ENCODE measurements at regions not wholly inside any gene's neighbourhood (a gene's known extent, or its start where the extent isn't known, plus 50 kb on each side); places are given as distances from the start of the nearest gene placed in this dataset.
A peak's percentile ranks its signal among the peaks of the same experiment; 100 is the strongest.

DNA sequence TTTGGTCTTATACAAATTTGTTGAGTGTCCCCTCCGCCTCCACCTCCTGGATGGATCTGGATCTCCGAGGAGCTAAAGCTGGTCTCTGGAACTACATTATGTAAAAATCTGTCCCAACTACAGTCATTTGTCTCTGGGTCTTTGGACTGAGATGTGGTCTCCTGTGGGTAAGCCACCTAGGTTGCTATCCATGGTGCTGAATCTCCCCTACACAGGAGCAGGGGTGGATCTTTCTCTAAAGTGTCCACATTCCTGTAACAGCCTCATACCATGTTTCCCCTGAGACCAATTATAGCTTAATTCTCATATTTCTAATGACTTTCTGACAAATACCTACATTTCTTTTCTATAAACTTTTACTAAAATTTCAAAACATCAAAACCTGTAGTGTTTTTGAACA, 625.8 kb downstream of the TAFA4 start:
- DNase-seq (ENCODE audit: low read depth) = peak; percentile 1

DNA sequence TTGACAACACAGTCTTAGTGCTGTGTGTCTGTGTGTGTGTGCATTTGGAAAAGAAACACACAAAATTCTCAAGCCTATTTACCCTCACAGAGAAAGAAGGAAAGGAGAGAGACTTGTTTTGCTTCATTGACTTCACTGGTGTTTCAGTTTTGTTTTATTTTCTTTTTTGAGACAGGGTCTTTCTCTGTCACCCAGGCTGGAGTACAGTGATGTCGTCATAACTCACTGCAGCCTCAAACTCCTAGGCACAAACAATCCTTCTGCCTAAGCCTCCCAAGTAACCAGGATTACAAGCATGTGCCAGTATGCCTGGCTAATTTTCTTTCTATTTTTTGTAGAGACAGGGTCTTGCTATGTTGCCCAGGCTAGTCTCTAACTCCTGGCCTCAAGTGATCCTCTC, 636.9 kb downstream of the TAFA4 start:
- no peak for DNase-seq (ENCODE audit: low read depth)

DNA sequence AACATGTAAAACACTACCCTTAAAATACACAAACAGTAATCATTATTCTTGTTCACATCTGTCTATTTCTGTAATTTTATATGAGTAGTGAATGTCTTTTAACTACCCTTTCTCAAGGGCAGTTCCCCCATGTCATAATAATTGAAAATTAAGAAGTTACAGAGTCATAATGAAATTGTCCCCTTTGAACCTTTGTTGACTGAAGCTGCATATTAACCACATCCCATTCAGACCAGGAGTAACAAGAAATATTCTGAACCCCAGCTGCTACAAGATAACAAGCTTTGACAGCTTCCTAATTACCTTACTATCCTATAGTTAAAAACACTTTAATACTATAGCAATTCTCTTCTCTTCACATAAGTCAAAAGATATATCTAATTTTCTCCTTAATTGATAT, 635.9 kb upstream of the SUCLG2 start:
- no peak for DNase-seq (ENCODE audit: low read depth)

DNA sequence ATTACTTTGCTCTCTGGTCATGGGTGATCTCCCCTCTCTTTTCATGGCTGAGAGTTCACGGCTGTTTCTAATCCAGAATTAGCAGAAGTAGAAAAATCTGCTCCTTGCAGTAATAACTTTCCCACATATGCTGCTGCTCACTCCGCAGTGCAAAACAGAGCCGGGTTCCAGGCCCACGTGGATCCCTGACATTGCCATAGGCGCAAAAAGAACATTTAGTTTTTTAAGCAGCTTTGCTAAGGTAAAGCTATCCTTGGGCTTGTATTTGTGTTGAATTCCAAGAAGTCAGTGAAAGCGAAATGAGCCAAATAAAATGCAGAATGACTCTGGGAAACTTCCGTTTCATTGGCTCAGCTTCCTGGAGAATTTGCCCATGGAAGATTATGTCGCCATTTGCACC, 633.7 kb upstream of the SUCLG2 start:
- no peak for DNase-seq (ENCODE audit: low read depth)

DNA sequence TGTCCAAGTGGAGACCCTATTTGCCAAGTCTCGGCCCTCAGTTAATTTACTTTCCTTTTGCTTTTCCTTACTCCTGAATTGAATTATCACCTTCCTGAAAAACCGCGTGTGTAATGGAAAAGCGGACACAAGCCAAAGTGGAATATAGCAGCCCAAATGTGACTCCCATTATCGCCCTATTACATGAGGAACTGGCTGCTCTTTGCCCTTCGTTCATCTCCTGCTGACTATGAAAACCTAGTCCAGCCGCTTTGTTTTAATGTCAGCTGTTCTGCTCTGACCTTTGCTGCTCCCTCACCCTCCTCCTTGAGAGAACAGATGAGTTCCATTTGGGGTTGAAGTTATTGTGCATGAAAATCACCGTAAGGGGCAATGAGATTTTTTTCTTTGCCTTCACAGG, 632.7 kb upstream of the SUCLG2 start:
- DNase-seq (ENCODE audit: low read depth) = no peak

DNA sequence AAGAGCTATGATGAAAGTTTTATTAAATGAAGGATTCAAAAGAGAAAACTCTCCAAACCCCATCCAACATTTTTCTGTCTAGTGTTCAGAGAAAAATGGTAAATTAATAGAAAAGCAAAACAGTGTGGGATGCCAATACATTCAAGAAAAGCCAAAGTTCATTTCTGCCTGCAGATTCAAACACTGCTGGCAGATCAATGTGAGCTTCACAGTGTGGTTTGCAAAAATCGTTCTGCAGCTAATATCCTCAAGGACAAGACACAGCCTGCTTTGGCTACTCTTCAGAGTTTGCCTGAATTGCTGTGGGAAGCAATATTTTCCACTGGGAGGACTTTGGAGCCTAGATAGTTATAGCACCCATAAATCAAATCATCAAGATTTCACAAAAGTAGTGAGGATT, 619.9 kb upstream of the SUCLG2 start:
- no peak for DNase-seq (ENCODE audit: low read depth)

DNA sequence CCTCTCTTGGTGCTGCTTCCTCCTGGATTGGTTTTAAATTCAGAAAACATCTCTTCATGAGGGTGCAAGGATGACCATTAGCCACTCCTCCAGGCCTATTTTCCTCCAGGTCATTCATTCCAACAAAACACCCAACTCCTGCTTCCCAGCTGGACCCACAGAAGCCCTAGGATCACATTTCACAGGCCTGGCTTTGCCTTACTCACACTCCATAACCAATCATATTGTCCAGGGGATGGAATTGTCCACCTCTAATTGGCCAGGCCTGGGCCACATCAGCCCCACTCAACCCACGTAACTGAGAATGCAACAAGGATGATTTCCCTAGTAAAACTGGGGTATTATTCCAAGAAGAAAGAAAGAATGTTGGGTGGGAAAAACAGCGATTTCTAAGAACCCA, 616.7 kb upstream of the SUCLG2 start:
- no peak for DNase-seq (ENCODE audit: low read depth)

DNA sequence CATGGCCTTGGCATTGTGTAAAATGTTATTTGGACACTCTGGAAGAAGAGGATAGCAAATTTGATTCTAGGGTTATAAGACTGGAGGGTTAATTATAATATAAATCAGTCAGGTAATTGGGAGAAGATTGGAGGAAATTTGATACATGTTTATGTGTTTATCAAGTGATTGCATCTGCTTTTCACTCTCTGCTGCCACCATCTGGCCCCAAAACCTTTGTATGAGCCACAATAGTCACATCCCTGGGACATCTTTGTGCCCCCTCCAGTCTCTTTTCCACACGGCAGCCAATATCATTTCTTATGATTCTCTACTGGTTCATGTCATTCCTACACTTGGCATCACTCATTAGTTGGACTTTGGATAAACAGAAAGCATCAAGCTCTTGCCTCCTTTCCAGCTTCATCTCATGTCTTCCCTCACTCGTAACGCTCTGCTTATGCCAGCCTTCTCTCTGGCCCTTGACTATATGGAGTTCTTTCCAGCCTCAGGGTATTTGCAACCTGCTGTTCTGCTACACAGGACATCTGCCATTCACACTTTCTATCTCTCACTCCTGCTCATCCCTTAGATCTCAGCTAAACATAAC, 602.3 kb upstream of the SUCLG2 start:
- DNase-seq (ENCODE audit: low read depth) = no peak

DNA sequence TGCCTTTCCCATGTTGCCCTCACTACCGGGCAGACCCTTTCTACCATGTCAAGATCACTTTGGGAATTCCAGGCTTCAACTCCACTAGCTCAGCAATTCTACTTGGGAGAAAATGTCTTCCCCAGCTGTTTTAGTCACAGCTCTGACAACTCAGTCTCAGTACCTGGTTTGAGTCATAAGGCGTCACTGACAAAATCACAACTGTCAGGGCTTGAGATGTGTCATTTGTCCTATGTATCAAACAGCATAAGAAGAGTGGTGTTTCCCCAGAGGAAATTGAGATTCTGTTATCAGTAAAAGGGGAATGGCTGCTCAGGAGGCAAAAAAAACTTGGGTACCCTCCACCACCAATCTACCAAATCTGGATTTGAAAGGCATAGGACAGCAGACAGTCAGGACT, 594.9 kb upstream of the SUCLG2 start:
- DNase-seq (ENCODE audit: low read depth) = no peak

DNA sequence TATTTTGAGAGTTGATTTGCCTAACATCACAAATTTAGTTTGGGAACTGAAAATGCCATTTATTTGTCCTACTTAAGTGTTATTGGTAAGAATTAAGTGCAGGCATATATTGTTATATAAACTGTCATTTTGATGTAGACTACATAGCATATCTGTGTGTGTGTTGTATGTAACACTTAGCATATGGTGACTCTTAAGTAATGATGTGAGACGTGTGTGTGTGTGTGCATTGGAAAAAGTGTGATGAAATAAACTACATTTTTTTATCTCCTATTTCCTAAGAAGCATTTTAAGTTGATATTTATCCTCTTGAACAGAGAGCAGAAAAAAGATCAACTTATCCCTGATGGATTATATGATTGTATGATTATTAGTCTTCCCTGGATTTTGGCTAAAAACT, 588.2 kb upstream of the SUCLG2 start:
- DNase-seq (ENCODE audit: low read depth) = no peak

DNA sequence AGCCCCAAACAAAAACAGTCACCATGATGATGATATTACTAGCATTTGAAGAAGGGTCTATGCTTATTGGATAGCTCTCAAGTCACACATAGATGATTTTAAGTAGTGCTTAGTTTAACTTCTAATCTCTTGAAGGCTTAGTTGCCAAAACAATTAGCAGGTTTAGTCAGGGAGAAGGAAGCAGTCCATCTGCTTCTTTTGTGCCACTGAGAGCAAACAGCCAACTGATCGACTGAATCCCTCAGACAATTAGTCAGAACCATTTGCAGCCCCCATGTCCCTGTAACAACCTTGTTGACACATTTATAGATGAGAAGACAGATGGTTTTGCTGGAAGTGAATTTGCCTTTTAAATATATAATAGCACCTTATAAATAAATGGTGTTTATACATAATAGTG, 585.1 kb upstream of the SUCLG2 start:
- DNase-seq (ENCODE audit: low read depth) = no peak

DNA sequence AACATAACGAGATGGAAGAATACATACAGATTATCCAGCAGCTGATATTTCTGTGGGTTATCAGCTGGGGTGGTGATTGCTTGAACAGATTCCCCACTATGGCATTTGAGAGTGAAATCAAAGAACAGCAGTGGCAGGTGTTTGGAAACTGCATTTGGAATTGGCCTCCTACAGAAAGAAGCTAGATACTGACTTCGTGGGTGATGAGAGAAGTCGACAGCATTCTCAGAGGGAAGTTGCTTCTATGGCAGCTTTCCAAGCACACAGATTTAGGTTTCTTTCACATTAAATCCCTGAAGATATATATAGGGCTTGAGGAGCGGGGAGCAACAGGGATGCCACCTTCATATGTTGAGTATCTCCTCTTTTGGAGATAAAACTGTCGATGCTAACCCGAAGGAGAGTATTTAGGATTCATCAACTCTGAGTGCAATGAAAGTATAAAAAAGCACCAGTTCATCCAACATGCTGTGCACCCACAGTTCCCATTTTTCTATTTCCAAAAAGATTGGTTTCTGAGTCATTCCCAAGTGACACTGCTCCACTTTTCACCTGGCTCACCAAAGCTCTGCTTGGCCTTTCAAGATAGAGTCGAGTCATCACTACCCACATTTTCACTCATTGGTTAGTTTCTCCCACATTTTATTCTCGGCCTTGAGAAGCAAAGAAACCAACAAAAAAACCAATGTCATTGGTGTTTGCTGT, 579.8 kb upstream of the SUCLG2 start:
- DNase-seq (ENCODE audit: low read depth) = no peak

DNA sequence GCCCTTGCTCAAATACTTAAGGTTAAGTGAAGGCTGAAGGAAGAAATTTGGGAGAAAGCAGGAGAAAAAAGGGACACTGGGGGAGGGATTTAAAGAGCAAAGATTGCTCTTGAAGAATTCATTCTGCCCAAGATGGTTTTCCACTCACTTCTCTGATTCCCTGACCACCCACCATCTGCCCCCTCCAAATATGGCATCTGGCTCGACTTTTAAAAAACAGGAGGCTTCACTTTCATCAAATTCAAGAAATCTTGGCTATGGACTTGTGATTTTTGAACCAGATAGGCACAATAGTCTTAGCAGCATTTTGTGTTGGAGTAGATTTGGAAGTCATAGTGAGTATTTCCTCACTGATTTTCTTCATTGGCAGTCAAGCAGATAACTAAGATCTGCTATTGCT, 574.4 kb upstream of the SUCLG2 start:
- DNase-seq (ENCODE audit: low read depth) = no peak

DNA sequence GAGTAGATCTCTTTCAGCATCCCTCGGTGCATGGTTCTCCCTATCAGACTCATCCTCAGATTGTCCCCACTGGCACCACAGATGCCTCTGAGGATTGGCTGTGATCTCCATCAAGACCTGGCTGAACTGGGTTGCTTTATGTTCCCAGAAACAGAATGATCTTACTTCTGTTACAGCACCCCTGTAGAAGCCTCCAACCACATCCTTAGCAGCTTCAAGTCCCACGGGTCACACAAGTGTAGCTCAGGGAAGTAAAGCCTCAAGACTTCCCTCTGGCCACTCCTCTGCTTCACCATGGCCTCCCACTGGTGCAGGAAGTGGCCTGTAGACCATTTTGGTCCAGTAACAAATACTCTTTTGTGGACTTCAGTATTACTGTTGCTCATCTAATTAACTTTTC, 566.4 kb upstream of the SUCLG2 start:
- no peak for DNase-seq (ENCODE audit: low read depth)

DNA sequence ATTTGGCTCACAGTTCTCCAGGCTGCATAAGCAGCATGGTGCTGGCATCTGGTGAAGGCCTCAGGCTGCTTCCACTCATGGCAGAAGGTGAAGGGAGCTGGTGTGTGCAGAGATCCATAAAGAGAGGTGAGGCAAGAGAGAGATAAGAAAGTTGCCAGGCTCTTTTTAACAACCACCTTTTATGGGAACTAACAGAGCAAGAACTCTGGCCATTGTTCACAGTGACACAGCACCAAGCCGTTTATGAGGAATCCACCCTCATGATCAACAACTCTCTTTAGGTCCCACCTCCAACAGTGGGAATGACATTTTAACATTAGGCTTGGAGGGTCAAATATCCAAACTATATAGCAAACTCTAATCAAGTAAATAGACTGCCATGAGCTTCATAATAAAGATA, 557.2 kb upstream of the SUCLG2 start:
- no peak for DNase-seq (ENCODE audit: low read depth)

DNA sequence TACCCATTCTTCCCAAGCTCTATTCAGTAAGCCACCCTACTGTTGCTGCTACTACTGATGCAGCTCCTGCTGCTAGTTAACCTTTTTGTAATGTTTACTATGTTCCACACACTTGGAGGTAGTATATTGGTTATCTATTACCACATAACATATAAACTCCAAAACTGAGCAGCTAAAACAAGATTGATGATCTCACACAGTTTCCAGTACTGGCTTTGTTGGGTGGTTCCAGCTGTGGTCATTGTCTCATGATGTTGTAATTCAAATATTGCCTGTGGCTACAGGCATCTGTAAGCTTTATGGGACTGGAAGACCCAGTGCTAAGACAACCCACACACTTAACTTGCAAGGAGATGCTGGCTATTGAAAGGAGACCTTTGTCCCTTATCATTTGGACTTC, 556.2 kb upstream of the SUCLG2 start:
- no peak for DNase-seq (ENCODE audit: low read depth)

DNA sequence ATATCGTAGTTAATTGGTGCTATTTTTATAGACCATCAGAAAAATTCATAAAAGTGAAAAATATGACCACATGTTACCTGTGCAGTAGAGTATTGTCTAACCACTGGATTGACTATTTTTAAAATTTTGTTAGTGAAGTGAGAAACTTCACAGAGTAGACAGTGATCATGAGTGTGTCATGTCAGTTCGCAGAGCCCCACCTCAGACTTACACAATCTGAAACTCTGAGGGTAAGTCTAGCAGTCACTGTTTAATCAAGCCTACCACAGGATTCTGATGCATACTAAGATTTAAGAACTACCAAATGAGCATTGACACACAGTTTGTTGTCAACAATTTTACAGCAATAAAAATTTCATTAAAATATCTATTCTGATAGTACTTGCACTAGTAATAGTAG, 552.9 kb upstream of the SUCLG2 start:
- DNase-seq (ENCODE audit: low read depth) = no peak

DNA sequence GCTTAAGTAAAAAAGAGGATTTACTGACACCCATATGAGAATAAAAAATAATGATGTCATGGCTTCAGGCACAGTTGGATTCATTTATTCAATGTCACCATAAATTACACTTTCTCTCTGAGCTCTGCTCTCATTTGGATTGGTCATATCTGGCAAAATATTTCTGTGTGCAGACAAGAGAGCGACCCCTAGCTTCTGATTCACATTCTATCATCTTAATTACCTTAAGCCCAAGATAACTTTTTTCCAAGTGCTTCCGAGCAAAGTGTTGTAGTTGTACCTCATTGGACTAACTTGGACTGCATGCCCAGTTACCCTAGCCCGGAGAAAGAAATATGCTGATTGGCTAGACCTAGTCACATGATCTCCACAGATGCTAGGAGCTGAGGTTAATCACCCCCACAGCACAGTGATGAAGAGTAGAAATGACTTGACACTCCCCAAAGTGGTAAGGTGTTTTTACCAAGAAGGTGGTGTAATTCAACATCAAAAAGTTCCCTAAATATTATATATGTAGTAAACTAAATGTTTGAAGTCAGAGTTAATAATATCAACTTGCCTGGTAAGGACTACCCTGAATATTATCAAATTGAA, 552.2 kb upstream of the SUCLG2 start:
- no peak for DNase-seq (ENCODE audit: low read depth)

DNA sequence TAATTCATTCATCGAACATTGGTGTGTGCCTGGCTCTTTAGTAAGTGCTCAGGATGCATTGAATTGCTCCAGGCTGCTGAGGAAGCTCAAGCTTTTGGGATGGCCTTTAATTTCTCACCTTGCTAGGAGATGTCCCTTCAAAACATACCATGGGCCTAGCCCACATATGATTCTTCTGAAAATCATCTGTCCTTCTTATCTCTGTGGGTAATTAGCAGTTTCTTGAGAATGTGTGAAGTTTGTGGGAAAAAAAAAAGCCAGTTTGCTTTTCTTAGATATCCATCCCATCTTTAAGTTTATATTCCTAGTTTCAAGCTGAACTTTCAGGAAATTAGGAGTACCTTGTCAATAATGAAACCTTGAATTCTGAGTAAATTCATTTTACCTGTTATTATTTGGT, 532.3 kb upstream of the SUCLG2 start:
- no peak for DNase-seq (ENCODE audit: low read depth)

DNA sequence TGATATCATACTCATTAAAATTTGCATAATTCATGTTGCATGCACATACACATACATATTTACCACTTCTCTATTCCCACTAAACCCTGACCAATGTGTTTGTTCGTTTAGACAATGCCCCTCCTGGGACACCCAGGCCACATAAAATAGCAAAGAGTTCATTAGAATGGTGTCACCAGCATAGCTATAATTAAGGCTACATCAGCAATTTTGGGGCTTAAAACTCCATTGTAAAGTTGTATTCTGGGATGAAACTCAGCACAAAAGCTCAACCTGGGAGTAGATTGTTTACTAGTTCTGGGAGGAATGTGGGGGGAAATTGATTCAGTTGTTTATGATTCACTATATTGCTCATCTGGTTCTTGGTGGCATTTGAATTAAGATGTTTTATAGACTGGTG, 522.2 kb upstream of the SUCLG2 start:
- DNase-seq (ENCODE audit: low read depth) = no peak

DNA sequence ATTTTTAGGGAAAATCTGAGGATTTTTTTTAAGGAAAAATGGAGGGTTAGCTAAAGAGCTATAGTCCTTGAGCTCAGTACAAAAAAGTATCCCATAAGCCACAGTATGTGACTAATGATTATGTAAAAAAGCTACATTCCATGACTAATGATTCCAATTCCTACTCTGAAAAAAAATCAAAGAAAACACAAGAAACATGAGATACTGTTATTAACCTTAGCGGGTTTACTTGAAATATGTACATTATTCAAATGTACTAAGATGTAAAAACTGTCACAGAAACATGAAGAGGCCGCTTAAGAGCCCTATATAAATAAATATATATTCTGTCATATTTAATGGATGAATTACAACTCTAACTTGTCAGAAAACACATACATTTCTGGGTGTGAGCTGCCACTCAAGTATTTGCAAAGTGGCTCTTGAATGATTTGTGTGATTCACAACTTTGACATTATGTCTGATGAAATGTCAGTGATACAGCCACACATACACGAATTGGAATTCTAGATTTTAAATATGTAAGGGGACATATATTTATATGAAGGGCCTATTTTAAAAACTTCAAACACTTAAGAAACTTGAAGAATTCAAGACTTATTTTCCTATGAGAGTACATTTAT, 518.7 kb upstream of the SUCLG2 start:
- no peak for DNase-seq (ENCODE audit: low read depth)

DNA sequence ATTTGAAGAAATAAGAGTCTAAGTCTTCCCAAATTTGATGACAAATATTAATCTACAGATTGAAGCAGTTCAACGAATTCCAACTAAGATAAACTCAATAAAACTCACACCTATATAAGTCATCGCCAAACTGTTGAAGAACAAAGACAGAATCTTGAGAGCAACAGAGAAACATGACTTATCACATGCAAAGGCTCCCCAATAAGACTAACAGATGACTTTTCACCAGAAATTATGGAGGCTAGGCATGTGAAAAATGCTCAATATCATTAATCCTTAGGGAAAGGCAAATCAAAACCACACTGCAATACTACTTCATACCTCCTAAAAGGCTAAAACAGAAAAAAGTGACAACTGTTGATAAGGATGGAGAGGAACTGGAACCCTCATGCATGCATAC, 517.6 kb upstream of the SUCLG2 start:
- no peak for DNase-seq (ENCODE audit: low read depth)

DNA sequence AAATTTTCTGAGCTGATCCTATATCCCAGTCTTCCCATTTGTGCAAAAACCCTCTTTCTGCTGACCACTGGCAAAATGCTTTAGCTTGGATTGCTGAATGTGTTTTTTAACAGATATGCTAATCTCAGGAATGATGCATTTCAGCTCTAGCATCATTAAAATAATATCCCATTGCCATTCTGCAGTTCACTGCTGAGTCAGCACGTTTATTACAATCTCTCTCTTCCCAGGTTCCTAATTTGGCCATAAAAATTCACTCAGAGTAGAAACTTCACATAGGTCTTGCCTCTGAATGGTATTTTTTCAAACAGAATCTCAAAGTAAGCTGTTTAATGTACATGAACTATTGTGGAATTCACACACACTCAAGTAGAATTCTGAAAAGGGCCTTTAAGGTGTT, 509.6 kb upstream of the SUCLG2 start:
- no peak for DNase-seq (ENCODE audit: low read depth)
